CD4-positive, CD25-positive, alpha-beta regulatory T cell (primary cell): ENCODE measurements at regions not wholly inside any gene's neighbourhood (a gene's known extent, or its start where the extent isn't known, plus 50 kb on each side); places are given as distances from the start of the nearest gene placed in this dataset.
A peak's percentile ranks its signal among the peaks of the same experiment; 100 is the strongest.

ENCODE experiments used
- ATAC-seq, 2 donors: fragments of 150-1000 bp; cut with Tn5 transposase; one replicate each; pipeline ENCODE4 v1.10.0; 2021; ENCODE audit warnings: low read depth in 2 of 2, moderate number of reproducible peaks in 2 of 2, moderate library complexity in 1 of 2
- DNase-seq, 3 donors: peaks; one replicate each; pipeline versions ENCODE4 v3.0.0 to v3.0.0-alpha.2; 2012 to 2022; ENCODE audit warnings: mixed read lengths in 1 of 3
- H3K27ac ChIP-seq: one replicate; pipeline ENCODE4 v1.7.0; 2013; ENCODE audit warnings: mild to moderate bottlenecking, low read length; ENCODE audit not compliant: insufficient read depth, poor library complexity, severe bottlenecking
- H3K27me3 ChIP-seq: one replicate; pipeline ENCODE4 v1.7.0; 2013; ENCODE audit warnings: low read length; ENCODE audit not compliant: control insufficient read depth, insufficient read depth
- H3K36me3 ChIP-seq: one replicate; pipeline ENCODE4 v1.7.0; 2013; ENCODE audit warnings: mild to moderate bottlenecking, low read length, moderate library complexity; ENCODE audit not compliant: control insufficient read depth, insufficient read depth
- H3K4me1 ChIP-seq: 2 replicates; pipeline ENCODE4 v1.7.0; 2013; ENCODE audit warnings: mild to moderate bottlenecking, low read length; ENCODE audit not compliant: insufficient read depth, control insufficient read depth, poor library complexity, severe bottlenecking
- H3K4me3 ChIP-seq: one replicate; pipeline ENCODE4 v1.7.0; 2013; ENCODE audit warnings: low read depth, mild to moderate bottlenecking, low read length, moderate library complexity
- H3K9me3 ChIP-seq, 2 experiments: 1 replicate in 1 of 2; 2 replicates in 1 of 2; pipeline ENCODE4 v1.7.0; 2013; ENCODE audit warnings: low read length in 2 of 2, mild to moderate bottlenecking in 1 of 2, moderate library complexity in 1 of 2; ENCODE audit not compliant: control insufficient read depth in 2 of 2
- H3K27ac Mint-ChIP-seq, 3 donors: one replicate each; pipeline ENCODE4 v1.8.0; 2020 to 2022; ENCODE audit warnings: mild to moderate bottlenecking in 3 of 3, mixed read lengths in 3 of 3, moderate library complexity in 2 of 3
- H3K27me3 Mint-ChIP-seq: one replicate; pipeline ENCODE4 v1.8.0; 2022; ENCODE audit warnings: mild to moderate bottlenecking, mixed read lengths
- H3K36me3 Mint-ChIP-seq: one replicate; pipeline ENCODE4 v1.8.0; 2020; ENCODE audit warnings: mixed read lengths
- H3K4me1 Mint-ChIP-seq, 4 donors: one replicate each; pipeline ENCODE4 v1.8.0; 2020 to 2022; ENCODE audit warnings: mixed read lengths in 4 of 4, mild to moderate bottlenecking in 1 of 4
- H3K4me3 Mint-ChIP-seq, 4 donors: one replicate each; pipeline ENCODE4 v1.8.0; 2020 to 2022; ENCODE audit warnings: mild to moderate bottlenecking in 4 of 4, mixed read lengths in 4 of 4, moderate library complexity in 3 of 4
- H3K9me3 Mint-ChIP-seq, 7 donors: one replicate each; pipeline ENCODE4 v1.8.0; 2020 to 2022; ENCODE audit warnings: mixed read lengths in 7 of 7, mild to moderate bottlenecking in 3 of 7, moderate library complexity in 2 of 7

DNA sequence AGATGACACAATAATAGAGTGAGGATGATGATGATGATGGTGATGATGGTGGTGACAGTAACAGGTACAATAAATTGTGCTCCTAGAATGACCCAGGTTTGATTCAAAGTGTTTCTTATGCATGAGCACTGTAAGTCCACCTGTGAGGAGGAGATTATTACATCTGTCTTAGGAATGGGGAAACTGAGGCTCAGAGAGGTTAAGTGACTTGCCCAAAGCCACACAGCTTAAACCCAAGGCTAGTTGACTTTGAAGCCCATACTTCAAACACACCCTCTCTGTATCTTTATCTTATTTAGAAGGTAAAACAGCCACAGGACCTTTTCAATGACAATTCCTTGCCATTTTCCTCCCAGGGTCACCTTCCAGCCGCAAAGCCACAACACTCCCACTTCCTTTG is 88.9 kb downstream of the MIAT start:
- Histone ChIP-seq H3K4me1 (no peaks in the 10 kb centered on the region), H3K27me3 (no peaks in the 10 kb centered on the region), H3K36me3 (peaks cover 14% of the 10 kb centered on the region), H3K9me3 (no peaks in the 10 kb centered on the region), H3K27ac (no peak overlapping the region), H3K4me3 (no peak overlapping the region)
- H3K4me1 Mint-ChIP-seq, result peaks cover 0 to 22% (median 16%) of the 10 kb centered on the region in 4 donors
- peaks cover 0 to 3% (median 0%) of the 10 kb centered on the region in 7 donors for H3K9me3 Mint-ChIP-seq
- H3K36me3 Mint-ChIP-seq, result peaks cover 42% of the 10 kb centered on the region
- H3K4me3 Mint-ChIP-seq, result no peak overlapping the region
- no peaks in the 10 kb centered on the region for H3K27me3 Mint-ChIP-seq
- ATAC-seq (no peak), DNase-seq (no peak)
- H3K27ac Mint-ChIP-seq, result peak overlapping the region in 1 of 3 donors; percentile 53

DNA sequence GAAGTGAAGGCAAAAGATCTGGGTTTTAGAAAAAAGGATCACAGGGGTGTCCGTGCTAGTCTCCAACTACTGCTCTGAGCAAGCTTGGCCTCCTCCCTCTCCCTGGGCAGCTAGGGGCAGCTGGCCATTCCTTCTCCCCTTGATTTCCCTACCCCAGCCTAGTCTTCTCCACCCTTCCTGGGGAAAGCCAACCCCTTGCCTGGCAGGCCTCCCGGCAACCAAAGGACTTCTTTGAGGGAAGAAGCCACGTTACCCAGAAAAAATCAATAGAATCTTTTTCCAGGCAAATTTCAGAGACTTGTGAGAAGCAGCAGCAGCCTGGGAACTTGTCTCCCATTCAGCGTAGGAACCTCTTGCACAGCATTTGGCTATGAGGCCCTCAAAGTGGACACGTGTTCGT is 91.5 kb downstream of the MIAT start:
- Mint-ChIP-seq H3K4me1 (peaks cover 0 to 27% (median 15%) of the 10 kb centered on the region in 4 donors), H3K27ac (no peak overlapping the region), H3K36me3 (peaks cover 27% of the 10 kb centered on the region), H3K4me3 (no peak overlapping the region), H3K27me3 (no peaks in the 10 kb centered on the region), H3K9me3 (peaks cover 0 to 2% (median 0%) of the 10 kb centered on the region in 7 donors)
- Histone ChIP-seq H3K27me3 (no peaks in the 10 kb centered on the region), H3K4me3 (no peak overlapping the region), H3K4me1 (no peaks in the 10 kb centered on the region), H3K36me3 (peaks cover 6% of the 10 kb centered on the region), H3K27ac (no peak overlapping the region), H3K9me3 (no peaks in the 10 kb centered on the region)
- ATAC-seq (no peak), DNase-seq (no peak)

DNA sequence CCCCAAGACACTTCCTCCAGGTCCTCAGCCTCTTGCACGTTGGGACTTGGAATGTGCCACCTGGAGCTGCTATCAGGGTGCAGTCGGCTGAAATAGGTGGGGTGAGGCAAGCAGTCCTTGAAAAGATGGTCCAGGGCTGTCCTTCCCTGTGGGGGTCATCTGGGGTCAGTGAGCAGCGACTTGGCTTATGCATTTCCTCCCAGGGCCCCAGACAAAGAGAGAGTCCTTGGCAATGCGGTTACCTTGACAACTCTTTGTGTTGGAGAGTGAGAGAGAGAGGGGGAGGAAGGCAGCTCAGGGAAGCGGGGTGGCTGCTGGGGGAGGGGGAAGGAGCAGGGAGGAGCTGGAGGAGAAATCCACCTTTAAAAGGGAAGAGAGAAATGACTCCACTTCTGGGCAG is 93.8 kb downstream of the MIAT start:
- H3K27me3 ChIP-seq, result no peaks in the 10 kb centered on the region
- peak overlapping the region in 1 of 4 donors; percentile 41 for H3K4me3 Mint-ChIP-seq
- H3K27me3 Mint-ChIP-seq, result no peaks in the 10 kb centered on the region
- ATAC-seq (no peak), DNase-seq (no peak)
- peaks cover 0 to 3% (median 0%) of the 10 kb centered on the region in 7 donors for H3K9me3 Mint-ChIP-seq
- peak overlapping the region in 2 of 3 donors; percentile 20 to 25 for H3K27ac Mint-ChIP-seq
- peaks cover 7% of the 10 kb centered on the region for H3K36me3 ChIP-seq
- H3K4me1 ChIP-seq, result no peaks in the 10 kb centered on the region
- H3K4me1 Mint-ChIP-seq, result peaks cover 0 to 21% (median 12%) of the 10 kb centered on the region in 4 donors
- H3K4me3 ChIP-seq, result no peak overlapping the region
- no peak overlapping the region for H3K27ac ChIP-seq
- H3K9me3 ChIP-seq, result no peaks in the 10 kb centered on the region
- H3K36me3 Mint-ChIP-seq, result peaks cover 30% of the 10 kb centered on the region

DNA sequence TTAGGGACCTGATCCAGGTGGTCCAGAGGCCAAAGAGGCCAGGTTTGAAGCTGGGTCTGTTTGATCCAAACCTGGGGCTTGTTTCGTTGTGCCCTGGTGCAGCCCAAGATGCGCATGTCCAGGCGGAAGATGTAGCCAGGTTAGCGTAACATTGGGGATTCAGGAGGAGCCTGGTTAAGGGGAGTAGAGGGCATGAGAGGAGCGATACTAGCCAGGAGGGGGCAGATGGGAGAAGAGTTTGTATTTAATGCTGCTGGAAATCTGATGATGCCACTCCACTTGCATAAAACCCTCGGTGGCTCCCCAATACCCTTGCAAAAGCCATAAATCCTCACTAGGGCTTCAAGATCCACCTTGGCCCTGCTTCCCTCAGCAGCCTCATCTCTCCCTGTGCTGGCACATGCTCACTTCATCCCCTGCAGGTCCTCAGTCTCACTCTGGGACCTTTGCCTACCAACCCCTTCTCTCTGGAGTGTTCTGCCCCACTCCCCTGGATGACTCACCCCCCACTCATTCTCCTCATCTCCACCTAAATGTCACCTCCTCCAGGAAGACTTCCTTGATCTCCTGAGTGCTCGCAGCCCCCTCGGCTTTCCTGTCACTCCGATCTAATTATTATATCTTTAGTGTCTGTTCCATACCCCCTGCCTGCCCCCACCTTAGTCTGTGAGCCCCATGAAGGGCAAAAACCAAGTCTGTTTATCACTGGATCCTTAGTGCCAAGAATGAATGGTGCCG is 95.9 kb downstream of the MIAT start:
- Mint-ChIP-seq H3K36me3 (peaks cover 34% of the 10 kb centered on the region), H3K27me3 (no peaks in the 10 kb centered on the region), H3K4me1 (peaks cover 0 to 21% (median 9%) of the 10 kb centered on the region in 4 donors), H3K9me3 (peaks cover 0 to 7% (median 3%) of the 10 kb centered on the region in 7 donors), H3K27ac (no peak overlapping the region), H3K4me3 (no peak overlapping the region)
- no peak for DNase-seq
- Histone ChIP-seq H3K27ac (no peak overlapping the region), H3K36me3 (peaks cover 7% of the 10 kb centered on the region), H3K9me3 (no peaks in the 10 kb centered on the region), H3K4me3 (no peak overlapping the region), H3K27me3 (no peaks in the 10 kb centered on the region), H3K4me1 (no peaks in the 10 kb centered on the region)
- no peak for ATAC-seq

DNA sequence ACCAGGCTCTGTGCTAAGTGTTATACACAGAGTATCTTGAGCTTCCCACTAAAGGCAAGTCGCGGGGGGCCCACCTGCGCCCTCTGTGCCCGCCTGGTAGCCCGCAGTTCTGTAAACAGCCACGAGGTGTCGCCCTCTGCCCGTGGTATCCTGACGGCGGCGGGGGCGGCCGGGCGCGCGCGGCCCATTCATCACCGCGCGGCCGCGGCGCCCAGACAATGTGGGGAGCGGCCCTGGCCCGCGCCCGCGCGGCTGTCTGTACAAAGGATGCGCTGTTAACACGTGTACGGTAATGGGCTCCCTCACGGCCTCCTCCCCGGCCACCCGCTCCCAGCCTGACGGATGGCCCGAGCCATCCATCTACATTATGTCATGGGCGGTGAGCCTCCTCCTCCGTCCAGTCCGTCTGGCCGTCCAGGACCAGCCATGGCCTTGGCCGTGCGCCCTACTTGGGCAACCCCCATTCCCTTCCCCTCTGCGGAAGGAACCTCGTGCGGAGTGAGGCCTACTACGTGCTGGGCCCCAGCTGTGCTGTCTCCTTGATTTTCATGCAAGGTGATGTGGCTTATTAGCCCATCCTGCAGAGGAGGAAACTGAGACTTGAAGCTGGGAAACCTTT is 99.4 kb downstream of the MIAT start:
- no peak overlapping the region for H3K27ac ChIP-seq
- Mint-ChIP-seq H3K36me3 (peaks cover 33% of the 10 kb centered on the region), H3K9me3 (peaks cover 0 to 7% (median 3%) of the 10 kb centered on the region in 7 donors), H3K4me3 (no peak overlapping the region), H3K27me3 (no peaks in the 10 kb centered on the region), H3K27ac (no peak overlapping the region), H3K4me1 (peaks cover 5 to 17% (median 10%) of the 10 kb centered on the region in 4 donors)
- DNase-seq (peak in 2 of 3 donors; percentile 5 to 20), ATAC-seq (peak in 1 of 2 donors; percentile 63)
- peaks cover 7% of the 10 kb centered on the region for H3K36me3 ChIP-seq
- no peak overlapping the region for H3K4me3 ChIP-seq
- H3K9me3 ChIP-seq, result no peaks in the 10 kb centered on the region
- no peaks in the 10 kb centered on the region for H3K4me1 ChIP-seq
- no peaks in the 10 kb centered on the region for H3K27me3 ChIP-seq

DNA sequence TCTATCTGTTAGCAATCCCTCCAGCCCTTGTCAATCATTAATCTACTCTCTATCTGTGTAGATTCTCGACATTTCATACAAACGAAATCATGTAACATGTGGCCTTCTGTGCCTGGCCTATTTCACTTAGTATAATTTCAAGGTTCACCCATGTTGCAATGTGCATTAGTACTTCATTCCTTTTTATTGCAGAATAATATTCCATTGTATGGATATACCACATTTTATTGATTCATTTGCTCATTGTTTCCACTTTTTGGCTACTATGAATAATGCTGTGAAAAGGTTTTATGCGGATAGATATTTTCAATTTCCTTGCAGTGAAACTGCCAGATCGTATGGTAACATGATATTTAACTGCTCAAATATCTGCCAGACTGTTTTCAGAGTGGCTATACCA is 100.1 kb downstream of the MIAT start:
- Histone ChIP-seq H3K4me1 (no peaks in the 10 kb centered on the region), H3K4me3 (no peak overlapping the region), H3K27ac (no peak overlapping the region), H3K9me3 (no peaks in the 10 kb centered on the region), H3K27me3 (no peaks in the 10 kb centered on the region), H3K36me3 (peaks cover 7% of the 10 kb centered on the region)
- Mint-ChIP-seq H3K9me3 (peaks cover 0 to 7% (median 3%) of the 10 kb centered on the region in 7 donors), H3K36me3 (peaks cover 31% of the 10 kb centered on the region), H3K4me3 (no peak overlapping the region), H3K27ac (no peak overlapping the region), H3K4me1 (peaks cover 5 to 17% (median 11%) of the 10 kb centered on the region in 4 donors), H3K27me3 (no peaks in the 10 kb centered on the region)
- ATAC-seq, result no peak
- no peak for DNase-seq

DNA sequence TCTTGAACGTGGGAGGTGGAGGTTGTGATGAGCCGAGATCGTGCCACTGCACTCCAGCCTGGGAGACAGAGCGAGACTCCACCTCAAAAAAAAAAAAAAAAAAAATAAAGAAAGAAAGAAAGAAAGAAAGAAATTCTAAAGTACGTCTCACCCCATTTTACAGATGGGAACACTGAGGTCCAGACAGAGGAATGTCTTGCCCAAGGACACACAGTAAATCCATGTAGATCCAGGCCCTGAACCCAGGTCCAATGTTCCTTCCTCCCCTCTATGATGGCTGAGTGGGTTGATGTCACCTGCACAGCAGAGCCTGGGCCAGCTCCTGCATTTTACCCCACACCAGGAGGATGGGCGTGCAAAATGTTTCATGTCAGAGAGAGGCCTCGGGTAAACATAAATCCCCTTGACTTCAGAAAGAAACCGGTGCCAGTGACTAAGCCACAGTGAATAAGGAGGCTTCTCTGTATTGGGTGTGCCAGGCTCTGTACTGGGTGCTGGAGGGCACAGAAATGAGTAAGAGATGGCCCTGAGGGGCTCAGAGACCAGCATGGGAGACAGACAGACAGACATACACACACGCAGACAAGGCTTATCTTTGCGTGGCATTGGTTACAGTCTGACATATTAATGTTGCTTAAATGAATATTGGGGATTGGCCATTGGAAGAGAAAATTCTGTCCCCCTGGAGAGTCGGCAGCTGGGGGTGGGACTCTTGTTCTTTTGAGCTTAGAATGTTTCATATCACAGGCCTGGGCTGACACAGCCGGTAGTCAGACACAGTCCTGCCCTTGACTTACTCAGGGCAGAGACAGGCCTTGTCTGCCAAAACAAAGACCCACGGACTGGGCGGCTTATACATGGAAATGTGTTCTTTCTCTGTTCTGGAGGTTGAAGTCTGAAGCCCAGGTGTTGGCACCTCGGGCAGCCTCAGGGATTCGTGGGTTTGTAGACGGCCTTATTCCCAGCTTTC is 105.4 kb downstream of the MIAT start:
- peaks cover 0 to 4% (median 0%) of the 10 kb centered on the region in 7 donors for H3K9me3 Mint-ChIP-seq
- Histone ChIP-seq H3K9me3 (peaks cover 0 to 4% of the 10 kb centered on the region in 2 experiments), H3K27me3 (no peaks in the 10 kb centered on the region), H3K4me1 (no peaks in the 10 kb centered on the region), H3K36me3 (peaks cover 16% of the 10 kb centered on the region), H3K27ac (no peak overlapping the region), H3K4me3 (no peak overlapping the region)
- DNase-seq (no peak), ATAC-seq (no peak)
- no peak overlapping the region for H3K4me3 Mint-ChIP-seq
- H3K27me3 Mint-ChIP-seq, result no peaks in the 10 kb centered on the region
- H3K36me3 Mint-ChIP-seq, result peaks cover 52% of the 10 kb centered on the region
- peak overlapping the region in 1 of 3 donors; percentile 8 for H3K27ac Mint-ChIP-seq
- H3K4me1 Mint-ChIP-seq, result peaks cover 0 to 15% (median 9%) of the 10 kb centered on the region in 4 donors
